GM12891 (cell line): ENCODE measurements at regions not wholly inside any gene's neighbourhood (a gene's known extent, or its start where the extent isn't known, plus 50 kb on each side); places are given as distances from the start of the nearest gene placed in this dataset.

Experiments used
- DNase-seq: peaks from one replicate; pipeline ENCODE4 v3.0.0; 2011; ENCODE audit warnings: low spot score; ENCODE audit not compliant: insufficient read length
- FAIRE-seq: peaks from 2 replicates; lab custom pipeline; 2011; peaks lifted over from hg19 to GRCh38; lab: Jason Lieb, UNC
- PAX5 ChIP-seq: IDR thresholded peaks from 2 replicates; pipeline ENCODE4 v1.6.1; 2011; ENCODE audit warnings: low read length, moderate library complexity, mild to moderate bottlenecking; ENCODE audit not compliant: insufficient read depth, severe bottlenecking
- POLR2A ChIP-seq: IDR thresholded peaks from 2 replicates; pipeline ENCODE4 v1.6.1; 2011; ENCODE audit warnings: low read depth, low read length, control low read depth
- POLR2AphosphoS5 ChIP-seq: IDR thresholded peaks from 2 replicates; pipeline ENCODE4 v1.6.1; 2011; ENCODE audit warnings: low read depth, low read length, control low read depth
- POU2F2 ChIP-seq: IDR thresholded peaks from 2 replicates; pipeline ENCODE4 v1.6.1; 2011; ENCODE audit warnings: low read depth, mild to moderate bottlenecking, control low read depth, low read length, moderate library complexity
- SPI1 ChIP-seq: IDR thresholded peaks from 2 replicates; pipeline ENCODE4 v1.6.1; 2011; ENCODE audit warnings: low read depth, low read length, control low read depth
- TAF1 ChIP-seq: IDR thresholded peaks from 2 replicates; pipeline ENCODE4 v1.6.1; 2011; ENCODE audit warnings: low read depth, low read length, control low read depth

DNA sequence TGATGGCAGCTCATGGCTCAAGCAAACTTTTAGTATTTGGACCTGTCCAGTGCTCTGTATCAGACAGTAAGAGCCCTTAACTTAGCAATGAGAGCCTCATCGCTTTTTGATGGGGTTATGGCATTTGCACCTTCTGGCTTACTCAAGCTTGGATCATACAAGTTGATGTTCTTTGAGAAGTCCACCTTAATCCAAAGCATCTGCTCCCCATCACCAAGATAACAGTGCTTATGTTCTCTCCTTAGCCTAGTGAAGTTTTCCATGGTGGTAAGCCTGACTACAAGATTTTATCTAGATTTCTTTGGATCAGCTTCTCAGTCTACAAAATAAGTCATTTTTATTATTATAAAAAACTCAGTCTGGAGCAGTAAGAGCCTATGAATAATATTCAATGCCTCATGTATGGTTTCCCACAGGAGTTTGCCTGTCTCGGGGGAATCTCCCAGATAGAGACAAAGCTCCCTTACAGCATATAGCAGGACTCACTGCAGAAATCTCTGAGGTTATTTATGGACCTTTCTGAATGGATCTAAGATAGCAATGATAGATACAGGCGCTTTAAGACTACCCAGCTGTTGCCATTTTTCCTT, 472.2 kb upstream of the LINC00305 start:
- no peak for DNase-seq
- FAIRE-seq = no peak
- TF ChIP-seq POLR2AphosphoS5 (no peak), POLR2A (no peak), SPI1 (no peak), POU2F2 (no peak), TAF1 (no peak), PAX5 (no peak)

DNA sequence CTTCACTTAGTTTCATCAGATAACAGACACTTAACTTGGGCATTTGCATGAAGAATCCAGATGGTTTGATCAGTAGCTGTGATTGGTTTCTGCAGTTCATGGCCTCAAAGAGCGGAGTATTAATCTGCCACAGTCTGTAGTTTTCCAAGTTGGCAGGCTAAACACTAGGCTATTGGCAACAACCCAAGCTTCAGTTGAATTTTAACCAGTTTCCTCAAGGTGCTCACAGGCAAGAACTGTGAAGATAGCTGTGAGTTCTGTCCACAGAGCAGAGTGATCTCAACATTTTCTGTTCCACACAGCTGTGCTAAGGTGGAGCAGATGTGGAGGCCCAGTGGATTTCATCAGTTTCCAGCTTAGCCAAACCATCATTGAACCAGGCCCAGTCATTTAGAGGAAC, 469.5 kb upstream of the LINC00305 start:
- FAIRE-seq = no peak
- TF ChIP-seq TAF1 = no peak
- no peak for TF ChIP-seq SPI1
- TF ChIP-seq POU2F2 = no peak
- TF ChIP-seq PAX5 = no peak
- no peak for TF ChIP-seq POLR2A
- no peak for TF ChIP-seq POLR2AphosphoS5

DNA sequence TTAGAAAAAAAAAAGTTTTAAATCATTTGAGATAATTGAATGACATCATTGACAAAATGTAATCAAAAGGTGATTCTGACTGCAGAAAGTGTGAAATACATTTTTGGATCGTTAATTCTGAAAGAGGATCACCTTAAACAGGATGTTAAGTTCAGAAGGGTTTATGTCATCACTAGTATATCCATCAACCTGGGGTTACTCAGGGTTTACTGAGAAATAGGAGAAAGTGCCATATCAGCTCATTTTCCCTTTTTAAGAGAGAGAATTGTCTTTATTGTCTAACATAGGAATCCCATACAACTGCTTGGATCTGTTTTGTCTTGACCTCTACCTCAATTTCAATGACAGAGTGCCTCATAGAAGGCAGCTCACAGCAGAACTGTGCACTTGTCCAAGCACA, 466.1 kb upstream of the LINC00305 start:
- DNase-seq (no peak), FAIRE-seq (no peak)
- TF ChIP-seq POLR2A = no peak
- no peak for TF ChIP-seq SPI1
- TF ChIP-seq PAX5 = no peak
- TF ChIP-seq POLR2AphosphoS5 = no peak
- no peak for TF ChIP-seq TAF1
- TF ChIP-seq POU2F2 = no peak

More for the DNA sequence above, 469.5 kb upstream of the LINC00305 start:
- DNase-seq = no peak

DNA sequence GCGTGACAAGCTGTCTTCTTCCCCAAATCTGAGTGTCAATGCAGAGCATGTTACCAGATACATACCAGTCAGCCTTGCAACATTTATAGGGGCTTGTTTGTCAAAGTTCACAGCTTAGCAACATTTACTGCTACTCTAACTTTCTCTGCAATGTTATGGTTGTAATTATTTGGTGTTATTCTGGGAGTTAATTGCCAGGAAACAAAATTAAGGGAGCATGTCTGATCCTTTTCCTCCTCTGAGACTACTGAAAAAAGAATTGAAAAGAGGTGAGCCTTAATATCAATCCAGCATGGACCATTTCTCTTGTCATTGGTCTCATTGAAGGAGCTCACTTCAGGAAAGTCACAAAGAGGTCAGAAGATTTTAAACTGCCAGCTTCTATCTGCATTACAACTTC, 465.6 kb upstream of the LINC00305 start:
- TF ChIP-seq POLR2AphosphoS5 = no peak
- TF ChIP-seq PAX5 = no peak
- TF ChIP-seq SPI1 = no peak
- no peak for TF ChIP-seq TAF1
- TF ChIP-seq POU2F2 = no peak
- no peak for TF ChIP-seq POLR2A
- no peak for DNase-seq
- FAIRE-seq = no peak

DNA sequence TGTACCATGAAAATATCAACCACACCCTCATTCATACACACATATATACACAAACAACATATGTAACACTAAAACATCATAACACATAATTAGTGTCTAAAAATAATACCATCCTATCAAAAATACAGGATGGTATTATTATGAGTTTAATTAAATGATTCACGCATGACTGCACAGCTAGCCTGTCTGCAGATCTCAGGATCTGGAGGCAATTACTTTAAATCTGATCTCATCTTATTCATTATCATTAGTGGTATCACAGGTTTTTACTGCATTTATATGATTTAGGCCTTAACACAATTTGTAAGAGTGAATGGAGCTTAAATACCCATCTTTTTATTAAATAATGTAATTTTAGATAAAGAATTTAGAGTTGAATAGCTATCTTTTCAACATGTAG, 443.4 kb upstream of the LINC00305 start:
- TF ChIP-seq POU2F2 = no peak
- TF ChIP-seq POLR2A = no peak
- no peak for TF ChIP-seq POLR2AphosphoS5
- no peak for TF ChIP-seq SPI1
- TF ChIP-seq TAF1 = no peak
- no peak for TF ChIP-seq PAX5
- DNase-seq (no peak), FAIRE-seq (no peak)

DNA sequence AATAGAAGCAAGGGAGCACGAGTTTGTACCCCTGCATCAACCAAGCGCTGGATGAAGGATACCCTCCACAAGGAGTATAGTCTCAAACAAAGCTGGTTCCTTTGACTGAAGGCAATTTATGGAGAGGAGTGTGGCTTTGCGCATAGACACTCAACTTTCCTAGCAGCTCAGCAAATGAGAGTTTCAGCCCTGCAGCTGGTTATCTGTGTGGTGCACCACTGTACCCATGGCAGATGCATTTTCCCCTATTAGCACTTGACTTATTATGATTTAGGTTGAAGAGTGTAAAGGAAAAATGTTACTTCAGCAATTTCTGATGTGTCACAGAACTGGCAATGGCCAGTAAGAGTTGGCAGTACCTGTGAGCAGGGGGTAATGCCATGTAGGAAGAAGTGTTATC, 440.1 kb upstream of the LINC00305 start:
- DNase-seq = no peak
- no peak for FAIRE-seq
- TF ChIP-seq POLR2AphosphoS5 (no peak), PAX5 (no peak), POLR2A (no peak), POU2F2 (no peak), SPI1 (no peak), TAF1 (no peak)

DNA sequence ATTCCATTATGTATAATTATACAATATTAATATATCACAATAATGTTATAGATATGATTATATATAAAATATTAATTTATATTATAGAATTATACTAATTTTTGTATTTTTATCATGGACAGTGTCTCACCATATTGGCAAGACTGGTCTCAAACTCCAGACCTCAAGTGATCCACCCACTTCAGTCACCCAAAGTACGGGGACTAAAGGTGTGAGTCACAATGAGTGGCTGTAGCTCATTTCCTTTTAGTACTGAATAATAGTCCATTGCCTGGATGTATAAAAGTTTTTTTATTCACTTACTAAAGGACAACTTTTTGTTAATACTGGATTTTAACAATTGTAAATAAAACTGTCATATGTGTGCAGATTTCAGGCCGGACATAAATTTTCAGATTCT, 417.6 kb upstream of the LINC00305 start:
- DNase-seq = no peak
- TF ChIP-seq SPI1 (no peak), POLR2AphosphoS5 (no peak), TAF1 (no peak), POU2F2 (no peak), PAX5 (no peak), POLR2A (no peak)
- no peak for FAIRE-seq

DNA sequence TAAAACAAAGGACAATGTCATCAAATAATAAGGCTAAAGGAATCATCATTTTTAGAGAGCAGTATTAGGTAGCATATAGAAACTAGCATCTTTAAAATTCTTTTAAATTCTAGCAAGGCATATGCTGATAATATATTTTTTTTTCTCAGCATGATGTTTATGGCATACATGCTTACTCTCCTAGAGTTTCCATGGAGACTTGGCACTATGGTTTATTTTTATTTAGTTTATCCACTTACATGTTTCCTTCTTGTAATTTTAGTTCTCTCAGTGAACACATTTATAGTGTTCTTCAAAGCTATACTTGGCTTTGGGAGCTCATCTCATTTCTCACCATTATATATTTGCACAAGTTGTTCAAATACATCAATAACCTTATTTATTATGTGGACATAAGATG, 413.8 kb upstream of the LINC00305 start:
- no peak for FAIRE-seq
- DNase-seq = no peak
- TF ChIP-seq POLR2A (no peak), SPI1 (no peak), POU2F2 (no peak), TAF1 (no peak), PAX5 (no peak), POLR2AphosphoS5 (no peak)

DNA sequence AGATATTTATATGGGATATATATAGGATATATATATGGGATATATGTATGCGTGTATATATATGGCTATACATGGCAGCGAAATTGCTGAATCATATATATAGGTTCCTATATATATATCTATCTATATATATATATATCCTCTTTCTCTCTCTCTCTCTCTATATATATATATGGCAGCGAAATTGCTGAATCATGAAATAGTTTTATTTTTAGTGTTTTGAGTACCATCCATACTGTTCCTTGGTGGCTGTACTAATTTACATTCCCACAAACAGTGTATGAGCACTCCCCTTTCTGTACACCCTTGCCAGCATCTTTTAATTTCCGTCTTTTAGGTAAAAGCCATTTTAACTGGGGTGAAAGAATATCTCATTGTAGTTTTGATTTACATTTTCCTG, 397.6 kb upstream of the LINC00305 start:
- FAIRE-seq (no peak), DNase-seq (no peak)
- TF ChIP-seq POLR2AphosphoS5 = no peak
- no peak for TF ChIP-seq POLR2A
- TF ChIP-seq SPI1 = no peak
- no peak for TF ChIP-seq PAX5
- no peak for TF ChIP-seq TAF1
- TF ChIP-seq POU2F2 = no peak

DNA sequence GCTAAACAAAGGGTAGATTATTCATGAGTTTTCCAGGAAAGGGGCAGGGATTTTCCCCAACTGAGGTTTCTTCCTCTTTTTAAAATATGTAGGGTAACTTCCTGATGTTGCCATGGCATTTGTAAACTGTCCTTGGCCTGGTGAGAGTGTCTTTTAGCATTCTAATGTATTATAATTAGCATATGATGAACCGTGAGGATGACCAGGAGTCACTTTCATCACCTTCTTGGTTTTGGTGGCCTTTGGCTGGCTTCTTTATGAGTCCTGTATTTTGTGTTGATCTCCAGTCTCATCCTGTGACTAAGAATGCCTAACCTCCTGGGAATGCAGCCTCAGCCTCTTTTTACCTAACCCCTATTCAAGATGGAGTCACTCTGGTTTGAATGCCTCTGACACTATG, 391.0 kb upstream of the LINC00305 start:
- FAIRE-seq = no peak
- no peak for TF ChIP-seq PAX5
- TF ChIP-seq POU2F2 = no peak
- TF ChIP-seq POLR2AphosphoS5 = no peak
- TF ChIP-seq TAF1 = no peak
- no peak for TF ChIP-seq SPI1
- no peak for TF ChIP-seq POLR2A
- no peak for DNase-seq
